Fibroblast of skin of abdomen (primary cell): ENCODE measurements at regions not wholly inside any gene's neighbourhood (a gene's known extent, or its start where the extent isn't known, plus 50 kb on each side); places are given as distances from the start of the nearest gene placed in this dataset.
A peak's percentile ranks its signal among the peaks of the same experiment; 100 is the strongest.

Experiments used
- DNase-seq: peaks from one replicate; pipeline ENCODE4 v3.0.0-alpha.2; 2013

GRCh38 chr4:156710365-156711192 lies 261.0 kb downstream of the PDGFC start:
- peak; percentile 82 for DNase-seq

- peak; percentile 85 for DNase-seq
Measured at GRCh38 chr4:156705311-156705710, 266.3 kb downstream of the PDGFC start.

- no peak for DNase-seq
Measured at GRCh38 chr4:156695163-156695562, 276.4 kb downstream of the PDGFC start.

DNA sequence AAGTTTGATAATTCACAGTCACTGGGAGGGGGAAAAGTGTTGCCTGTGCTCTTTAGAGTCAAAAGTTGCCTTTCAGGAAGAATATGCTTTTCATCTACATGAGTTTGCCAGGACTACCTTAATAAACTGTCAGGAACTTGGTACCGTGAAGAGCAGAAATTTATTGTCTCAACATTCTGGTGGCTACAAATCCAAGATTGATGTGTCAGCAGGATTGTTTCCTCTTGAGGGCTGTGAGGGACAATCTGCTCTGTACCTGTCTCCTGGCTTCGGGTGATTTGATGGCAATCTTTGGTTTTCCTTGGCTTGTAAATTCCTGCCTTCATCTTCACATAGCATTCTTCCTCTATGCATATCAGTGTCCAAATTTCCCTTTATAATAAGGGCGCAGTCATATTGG lies 277.2 kb downstream of the PDGFC start:
- DNase-seq = no peak

DNA sequence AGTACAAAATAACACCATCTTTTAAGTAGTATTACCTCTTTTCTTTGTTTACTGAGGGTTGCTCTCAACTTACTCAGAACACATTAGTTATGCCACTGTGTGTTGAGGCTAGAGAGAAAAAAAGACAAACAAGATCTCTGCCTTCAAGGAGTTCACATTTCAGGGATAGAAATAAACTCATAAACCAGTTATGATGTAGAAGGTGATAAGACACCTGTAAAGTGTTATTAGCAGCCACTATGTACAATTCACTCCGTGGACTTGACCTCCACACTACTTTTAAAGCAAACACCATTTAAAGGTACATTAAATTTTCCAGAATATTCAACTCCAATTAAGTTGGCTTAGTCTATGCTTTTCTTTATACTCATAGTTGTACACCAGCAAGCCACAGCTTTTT lies 278.0 kb downstream of the PDGFC start:
- DNase-seq = no peak

GRCh38 chr4:156692016-156692415 lies 279.6 kb downstream of the PDGFC start:
- DNase-seq = no peak

- DNase-seq = no peak
Measured at GRCh38 chr4:156690572-156690971, 281.0 kb downstream of the PDGFC start.

DNA sequence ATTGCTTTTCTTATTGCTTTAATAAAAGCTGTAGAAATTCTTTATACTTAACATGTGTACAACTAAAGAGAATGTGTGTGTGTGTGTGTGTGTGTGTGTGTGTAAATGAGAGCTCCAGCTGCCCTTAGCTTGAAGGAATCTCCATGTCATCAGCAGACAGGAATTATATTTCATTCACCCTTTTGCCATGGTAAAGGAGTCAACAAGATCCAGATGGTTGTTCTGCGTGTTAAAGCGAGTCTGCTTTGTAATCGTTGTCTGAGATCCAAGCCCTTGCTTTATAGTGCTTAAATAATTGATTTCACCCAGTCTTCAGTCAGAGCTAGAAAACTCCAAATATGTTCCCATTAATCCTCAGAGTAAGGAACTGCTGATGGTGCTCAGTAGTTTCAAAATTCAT lies 285.5 kb downstream of the PDGFC start:
- peak; percentile 99 for DNase-seq

GRCh38 chr4:156685308-156685707 lies 286.3 kb downstream of the PDGFC start:
- DNase-seq = peak; percentile 47

- no peak for DNase-seq
Measured at GRCh38 chr4:156677656-156678055, 293.9 kb downstream of the PDGFC start.

- peak; percentile 92 for DNase-seq
Measured at GRCh38 chr4:156677131-156677531, 294.5 kb downstream of the PDGFC start.

- no peak for DNase-seq
Measured at GRCh38 chr4:156676116-156676851, 295.3 kb downstream of the PDGFC start.

DNA sequence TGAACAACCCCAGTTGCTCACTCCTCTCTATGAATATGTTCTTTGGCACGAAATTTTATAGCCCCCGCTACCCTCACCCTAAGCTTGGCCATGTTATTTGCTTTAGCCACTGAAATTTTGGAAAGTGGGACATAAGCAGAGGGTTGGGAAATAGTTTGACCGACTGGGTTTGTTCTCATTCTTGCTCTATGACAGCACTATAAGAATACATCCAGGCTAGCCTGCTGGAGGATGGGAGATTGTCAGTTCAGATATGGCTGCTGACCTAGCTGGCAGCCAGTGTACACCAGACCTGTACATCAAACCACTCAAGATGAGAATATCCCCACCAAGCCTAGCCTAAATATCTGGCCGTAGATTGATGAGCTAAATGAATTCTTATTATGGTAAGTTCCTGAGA lies 298.1 kb downstream of the PDGFC start:
- peak; percentile 32 for DNase-seq

DNA sequence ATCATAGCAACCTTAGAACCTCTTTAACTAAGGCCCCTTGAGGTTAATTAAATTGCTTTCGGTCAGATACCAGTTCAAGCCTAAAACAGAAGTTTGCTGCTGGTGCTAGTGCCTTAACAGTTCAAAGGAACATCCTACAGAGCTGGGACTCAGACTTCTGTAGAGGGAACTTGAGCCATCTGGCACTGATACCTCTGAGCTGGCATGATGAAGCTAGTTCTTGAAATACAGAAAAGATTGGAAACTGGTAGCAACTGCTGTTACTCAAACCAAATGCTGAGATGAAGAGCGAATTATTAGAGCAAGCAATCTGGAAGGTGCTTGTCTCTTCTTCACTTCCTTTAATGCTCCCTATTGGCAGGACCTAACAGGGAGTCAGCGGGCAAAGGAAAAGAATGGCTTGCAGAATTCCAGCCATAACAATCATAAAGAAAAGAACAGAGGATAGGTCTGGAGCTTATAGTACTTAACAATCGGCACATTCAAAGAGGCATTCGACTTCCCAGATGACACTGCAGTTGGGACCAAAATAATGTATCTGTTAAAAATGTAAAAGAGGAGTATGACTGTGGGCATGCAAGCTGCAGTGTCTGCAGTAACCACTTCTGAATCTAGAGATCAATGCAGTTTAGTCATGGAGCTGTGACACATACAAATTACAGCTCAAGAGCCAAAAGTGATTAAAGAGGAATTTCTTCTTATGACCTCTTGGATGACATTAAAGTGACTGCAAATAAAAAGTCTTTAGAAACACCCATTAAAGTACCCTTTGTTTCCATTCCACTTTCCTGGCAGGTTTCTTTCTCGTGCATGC lies 298.9 kb downstream of the PDGFC start:
- DNase-seq = peak; percentile 54

DNA sequence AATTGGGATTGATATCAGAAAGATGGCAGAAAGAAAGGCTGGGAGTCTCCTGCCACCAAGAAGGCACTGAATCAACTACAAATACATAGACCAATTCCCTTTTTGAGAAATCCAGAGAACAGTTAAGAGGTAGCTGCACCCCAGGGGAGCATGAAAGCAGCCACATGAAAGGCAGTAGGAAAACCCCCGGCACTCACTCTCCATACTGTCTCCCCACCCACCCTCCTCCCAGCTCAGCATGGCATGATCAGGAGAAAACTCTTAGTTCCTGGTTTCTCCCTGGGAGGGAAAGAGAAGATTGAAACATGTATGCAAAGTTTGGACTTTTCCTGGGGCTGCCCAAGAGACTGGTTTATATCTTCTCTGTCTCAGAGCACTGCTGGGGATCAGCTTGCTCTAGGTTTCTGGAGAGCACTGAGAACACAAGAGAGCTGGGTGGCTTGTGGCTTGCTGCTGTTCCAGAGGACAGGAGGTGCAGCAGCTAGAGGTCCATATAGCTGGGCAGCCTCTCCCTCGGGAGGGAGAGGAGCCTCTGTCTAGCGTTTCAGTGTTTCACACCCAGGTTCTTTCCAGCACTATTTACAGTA lies 305.7 kb downstream of the PDGFC start:
- DNase-seq = no peak

DNA sequence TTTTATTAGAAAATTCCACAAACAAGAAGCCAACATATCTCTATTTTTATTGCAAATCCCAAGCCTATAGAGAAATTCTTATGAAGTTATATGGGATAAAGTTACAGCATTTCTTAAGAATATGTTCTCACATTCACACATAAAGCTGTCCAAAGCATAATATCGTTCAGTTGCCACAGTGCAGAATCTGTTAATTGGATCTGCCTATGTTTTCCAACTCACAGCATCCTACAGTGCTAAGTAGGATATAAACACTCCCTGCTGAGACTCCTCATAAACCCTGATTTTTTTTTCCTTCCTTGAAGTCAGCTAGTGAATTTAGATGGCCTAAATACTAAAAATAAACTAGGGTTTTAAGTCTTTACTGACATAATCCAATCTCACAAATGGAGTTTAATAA lies 307.9 kb downstream of the PDGFC start:
- DNase-seq = no peak

DNA sequence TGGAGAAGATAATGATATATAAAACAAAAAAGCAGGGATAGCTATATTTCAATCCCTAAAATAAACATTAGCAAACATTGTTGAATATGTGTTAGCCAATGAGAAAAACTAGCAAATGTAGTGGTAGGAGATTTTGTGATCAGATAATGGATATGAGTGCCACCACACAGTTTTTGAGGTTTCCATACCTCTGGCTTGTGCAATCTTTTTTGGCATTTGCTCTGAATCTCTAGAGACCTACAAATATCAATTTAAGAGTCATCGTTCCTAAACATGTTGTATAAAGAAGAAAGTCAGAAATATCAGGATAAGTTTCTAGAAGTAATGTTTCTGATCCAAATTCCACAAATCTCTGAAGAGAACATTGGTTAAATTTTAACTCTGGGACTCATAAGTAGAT lies 308.7 kb downstream of the PDGFC start:
- peak; percentile 52 for DNase-seq

- DNase-seq = no peak
Measured at GRCh38 chr4:156661555-156661954, 310.0 kb downstream of the PDGFC start.

DNA sequence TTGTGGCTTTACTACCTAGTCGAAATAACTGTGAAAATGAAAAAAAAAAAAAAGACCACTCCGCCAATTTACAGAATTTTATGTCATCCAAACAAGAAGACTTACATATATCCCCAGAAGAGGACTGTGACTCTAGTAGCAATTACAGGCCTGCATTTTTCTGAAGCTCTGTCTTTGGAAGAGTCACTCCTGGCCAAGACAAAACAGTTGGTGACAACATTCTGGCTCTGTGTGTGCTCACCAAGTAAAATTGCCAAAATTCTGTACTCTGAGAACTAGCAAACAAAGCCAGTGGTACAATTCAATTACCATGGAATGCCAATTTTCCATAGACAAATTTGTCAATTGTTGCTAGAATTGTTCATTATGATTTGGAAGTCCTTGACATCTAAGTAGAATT lies 311.1 kb downstream of the PDGFC start:
- no peak for DNase-seq

DNA sequence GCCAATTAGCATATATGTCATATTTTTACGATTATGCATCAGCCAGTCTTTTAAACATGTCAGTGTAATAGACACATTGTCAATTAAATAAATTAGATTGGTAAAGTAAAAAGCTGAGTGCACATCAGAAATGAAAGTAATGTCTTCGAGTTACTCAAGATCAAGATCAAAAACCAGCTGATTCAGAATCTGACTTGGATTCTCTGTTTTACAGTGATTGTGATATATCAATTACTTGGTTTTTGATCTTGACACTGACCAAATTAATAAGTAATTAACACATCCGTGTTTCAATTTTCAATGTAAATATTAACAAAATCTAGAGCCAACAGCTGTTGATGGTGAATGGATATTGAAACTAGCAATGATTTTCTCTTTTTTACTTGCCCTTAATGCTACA lies 311.6 kb downstream of the PDGFC start:
- DNase-seq = no peak

- no peak for DNase-seq
Measured at GRCh38 chr4:156659570-156659969, 312.0 kb downstream of the PDGFC start.

- DNase-seq = peak; percentile 51
Measured at GRCh38 chr4:156656896-156657295, 314.7 kb downstream of the PDGFC start.

DNA sequence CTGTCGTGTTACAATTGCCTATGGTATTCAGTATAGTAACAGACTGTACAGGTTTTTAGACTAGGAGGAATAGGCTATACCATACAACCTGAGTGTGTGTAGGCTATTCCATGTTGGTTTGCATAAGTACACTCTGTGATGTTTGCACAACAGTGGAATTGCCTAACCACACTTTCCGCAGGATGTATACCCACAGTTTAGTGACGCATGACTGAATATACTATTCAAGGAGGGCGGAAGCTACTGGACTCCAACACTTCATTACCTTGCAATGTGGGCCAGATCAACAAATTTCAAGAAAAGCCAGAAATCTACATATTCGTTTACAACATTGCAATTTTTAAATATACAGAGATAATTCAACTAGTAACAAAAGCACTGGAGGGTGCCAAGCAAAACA lies 317.2 kb downstream of the PDGFC start:
- no peak for DNase-seq
